Right ventricle myocardium inferior (tissue), 1 donor: ENCODE measurements at regions not wholly inside any gene's neighbourhood (a gene's known extent, or its start where the extent isn't known, plus 50 kb on each side); places are given as distances from the start of the nearest gene placed in this dataset.

Experiments
- ATAC-seq: fragments of 200-7000 bp; cut with Tn5 transposase; one replicate; pipeline ENCODE4 v1.9.1; 2020; ENCODE audit warnings: mild to moderate bottlenecking, moderate library complexity
- DNase-seq: peaks from one replicate; pipeline ENCODE4 v3.0.0; 2021; ENCODE audit errors: missing footprints
- intact Hi-C: fragments of 100-400 bp; cut with DNase I; formaldehyde crosslinking; loops from one replicate; pipeline ENCODE4 v1.11.0; 2022
- donor health status: DM: no; HTN: yes; CAD: no; lungs with severe emphysema.

DNA sequence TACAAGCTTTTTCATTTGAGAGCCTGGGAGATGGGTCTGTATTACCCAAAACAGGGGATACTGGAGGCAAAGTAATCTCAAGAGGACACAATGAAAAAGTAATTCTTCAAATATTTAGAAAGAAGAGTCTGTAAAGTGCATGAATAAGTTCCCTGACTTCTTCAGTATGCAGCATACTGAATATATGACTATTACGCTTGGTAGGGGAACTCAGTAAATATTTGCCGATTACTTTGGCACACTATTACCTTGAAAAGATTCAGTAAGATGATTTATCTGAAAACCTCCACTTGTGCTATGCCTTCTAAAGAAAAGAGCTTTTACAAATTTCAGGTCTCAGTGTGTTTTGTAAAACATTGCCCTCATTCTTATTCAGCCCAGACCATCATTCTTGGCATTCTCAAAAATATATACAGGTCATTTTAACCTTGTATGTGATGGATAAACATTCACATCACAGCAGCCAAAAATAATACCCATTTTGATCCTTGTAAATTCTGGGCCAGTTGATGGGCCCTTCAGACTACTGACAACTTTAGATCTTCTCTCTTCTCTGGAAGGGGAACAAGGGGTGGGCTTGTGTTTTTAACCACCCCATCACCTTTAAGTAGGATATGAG, 125.9 kb downstream of the EDN1 start:
- no peak for DNase-seq
- intact Hi-C loops, result no loop called here
- ATAC-seq, result no peak

- DNase-seq, result no peak
- intact Hi-C loops, result no loop called here
- no peak for ATAC-seq
These were observed 127.0 kb downstream of the EDN1 start for GRCh38 chr6:12417191-12417590.

DNA sequence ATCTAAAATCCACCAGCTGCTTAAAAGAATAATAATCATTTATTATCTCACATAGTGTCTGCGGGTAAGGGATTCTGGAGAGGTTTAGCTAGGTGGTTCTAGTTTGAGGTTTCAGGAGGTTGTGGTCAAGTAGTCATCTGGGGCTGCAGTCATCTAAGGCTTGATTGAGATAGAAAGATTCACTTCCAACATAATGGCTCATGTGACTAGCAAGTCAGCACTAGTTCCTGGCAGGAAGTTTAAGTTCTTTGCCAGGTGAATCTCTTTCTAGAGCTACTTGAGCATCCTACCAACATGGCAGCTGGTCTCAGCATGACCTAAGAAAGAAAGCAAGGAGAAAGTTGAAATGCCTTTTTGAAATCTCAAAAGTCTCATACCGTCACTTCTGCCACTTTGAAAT, 128.8 kb downstream of the EDN1 start:
- intact Hi-C loops, result no loop called here
- ATAC-seq, result no peak
- no peak for DNase-seq

DNA sequence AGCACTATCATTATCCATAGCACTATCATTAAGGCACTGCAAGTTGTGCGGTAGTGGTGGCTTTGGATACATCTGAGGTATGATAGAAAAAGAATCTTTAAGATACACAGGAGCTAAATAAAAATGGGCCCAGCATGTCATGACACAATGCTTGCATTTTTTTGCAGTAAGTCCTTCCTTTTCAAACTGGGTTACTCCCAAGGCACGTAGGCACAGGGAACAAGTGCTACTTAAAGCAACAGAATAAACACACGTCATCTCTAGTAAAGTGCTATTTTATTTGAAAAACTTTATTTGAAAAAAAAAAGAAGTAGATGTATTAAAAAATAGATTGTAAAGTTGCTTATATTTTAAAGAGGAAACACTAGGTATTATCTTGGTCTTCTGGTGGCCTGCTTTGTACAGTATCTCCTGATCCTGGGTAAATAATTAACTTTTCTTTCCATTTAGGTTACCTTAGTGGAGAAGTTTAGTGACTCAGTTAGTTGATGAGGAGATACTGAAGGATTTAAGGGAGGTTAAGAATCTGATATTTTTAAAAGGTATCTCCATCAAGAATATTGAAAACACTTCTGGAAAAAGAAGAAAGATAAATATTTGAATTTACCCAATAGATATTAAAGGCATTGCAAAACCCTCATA, 129.6 kb downstream of the EDN1 start:
- DNase-seq (no peak), ATAC-seq (no peak)
- intact Hi-C loops, result no loop called here

DNA sequence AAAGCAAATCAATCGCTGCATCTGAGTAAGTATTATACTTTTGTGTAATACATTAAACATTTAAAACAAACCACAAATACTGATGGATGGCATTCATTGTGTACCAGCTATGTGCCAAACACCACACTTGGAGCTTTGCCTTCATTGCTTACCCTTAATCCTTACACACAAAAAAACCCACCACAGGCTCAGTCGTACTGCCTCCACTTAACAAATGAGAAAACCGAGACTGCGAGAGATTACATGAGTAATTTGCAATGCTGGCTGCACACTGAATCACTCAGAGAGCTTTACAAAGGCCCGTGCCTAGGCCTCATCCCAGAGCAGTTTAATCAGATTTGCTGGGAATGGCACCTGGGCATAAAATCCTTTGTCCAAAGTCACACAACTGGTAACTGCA, 130.5 kb downstream of the EDN1 start:
- intact Hi-C loops, result no loop called here
- DNase-seq (no peak), ATAC-seq (no peak)

GRCh38 chr6:12421596-12421995, 131.4 kb downstream of the EDN1 start:
- intact Hi-C loops, result no loop called here
- no peak for ATAC-seq
- no peak for DNase-seq

DNA sequence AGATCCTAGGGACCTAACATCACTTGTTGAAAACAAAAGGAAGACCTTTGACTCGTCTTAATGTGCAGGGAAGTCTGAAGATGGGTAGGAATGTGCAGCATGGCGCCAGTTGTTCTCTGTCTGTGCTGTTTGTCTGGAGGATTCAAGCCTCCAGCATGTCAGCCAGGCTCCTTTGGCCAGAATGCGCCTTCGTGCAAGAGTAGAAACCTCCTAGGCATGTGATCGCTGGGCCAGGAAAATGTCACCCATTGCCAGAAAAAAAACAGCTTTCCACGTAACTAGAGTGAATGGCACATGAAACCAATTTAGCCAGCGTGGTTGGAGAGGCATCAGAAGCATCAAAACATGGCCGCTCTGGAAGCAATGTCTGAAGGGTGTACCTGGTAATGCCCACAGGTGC, 132.7 kb downstream of the EDN1 start:
- peak; percentile 28 for ATAC-seq
- DNase-seq, result no peak
- intact Hi-C loops, result no loop called here

DNA sequence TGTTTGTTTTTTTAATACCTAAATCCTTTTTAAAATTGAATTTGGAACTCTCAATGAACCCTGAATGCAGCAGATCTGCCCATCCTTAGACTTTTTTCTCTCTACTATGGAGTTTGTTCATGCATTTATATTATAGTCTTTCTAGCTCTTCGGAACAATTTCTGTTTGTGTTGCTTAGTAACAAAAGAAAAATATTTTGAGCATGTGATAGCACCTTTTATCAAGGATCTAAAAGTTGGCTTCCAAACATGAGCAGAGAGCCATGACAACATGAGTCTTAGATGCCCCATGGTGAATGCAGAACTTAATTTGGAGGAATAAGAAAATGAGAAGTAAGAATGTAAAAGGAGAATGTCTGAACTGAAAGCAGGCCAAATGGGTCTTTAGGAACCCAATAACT, 133.7 kb downstream of the EDN1 start:
- no peak for ATAC-seq
- intact Hi-C loops, result no loop called here
- no peak for DNase-seq

GRCh38 chr6:12426121-12426520, 136.0 kb downstream of the EDN1 start:
- DNase-seq, result no peak
- ATAC-seq, result no peak
- intact Hi-C loops, result no loop called here

DNA sequence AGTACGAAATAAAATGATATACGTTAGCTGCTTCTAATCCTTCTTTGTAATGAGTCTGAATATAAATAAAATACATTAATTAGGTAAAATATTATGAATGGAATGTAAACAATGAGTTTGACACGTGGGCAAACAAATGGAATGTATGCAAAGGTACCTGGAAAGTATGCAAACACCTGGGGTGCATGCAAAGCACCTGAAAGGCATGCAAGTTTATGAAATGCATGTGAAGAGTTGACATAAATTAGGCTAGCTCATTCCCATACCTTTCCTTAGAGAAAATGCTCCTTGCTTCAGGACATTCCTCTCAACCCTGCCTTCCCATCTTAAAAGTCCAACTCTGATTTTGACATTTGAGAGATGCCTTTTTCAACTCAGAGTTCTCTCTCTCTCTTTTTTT, 140.9 kb downstream of the EDN1 start:
- DNase-seq, result no peak
- intact Hi-C loops, result no loop called here
- ATAC-seq, result no peak

DNA sequence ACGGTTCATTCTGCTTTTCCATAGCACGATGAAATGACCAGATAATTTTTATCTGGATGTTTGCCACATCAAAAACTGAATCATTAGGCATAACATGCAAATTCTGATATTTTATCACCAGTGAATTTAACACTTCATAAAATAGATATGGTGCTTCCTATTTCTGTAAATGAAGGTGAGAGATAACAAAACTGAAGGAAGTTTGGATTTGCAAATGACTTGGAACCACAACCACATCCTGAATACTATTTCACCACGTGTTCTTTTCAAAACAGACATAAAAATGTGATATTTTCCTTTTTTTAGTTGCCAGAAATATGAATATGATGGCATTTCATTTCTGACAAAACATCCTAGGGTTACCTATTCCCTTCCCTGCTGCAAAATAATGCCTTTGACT, 146.1 kb downstream of the EDN1 start:
- DNase-seq, result no peak
- intact Hi-C loops, result no loop called here
- no peak for ATAC-seq

DNA sequence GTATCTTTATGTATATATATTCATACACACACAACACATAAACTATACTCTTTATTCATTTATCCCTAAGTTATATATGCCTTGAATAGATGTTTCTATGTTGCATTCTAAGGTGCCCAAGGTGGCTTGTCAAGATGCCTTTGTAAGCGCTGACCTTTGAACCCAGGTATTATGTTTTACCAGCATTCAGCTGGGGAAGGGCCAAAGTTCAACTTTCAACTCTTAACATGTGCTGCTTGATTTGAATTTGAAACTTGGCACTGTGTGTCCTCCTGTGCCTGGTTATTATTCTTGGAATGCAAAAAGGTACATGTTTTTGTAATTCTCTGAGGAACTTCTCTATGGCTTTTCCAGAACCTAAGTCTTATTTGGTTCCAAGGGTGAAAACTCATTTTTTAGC, 146.5 kb downstream of the EDN1 start:
- no peak for ATAC-seq
- no peak for DNase-seq
- intact Hi-C loops, result no loop called here

DNA sequence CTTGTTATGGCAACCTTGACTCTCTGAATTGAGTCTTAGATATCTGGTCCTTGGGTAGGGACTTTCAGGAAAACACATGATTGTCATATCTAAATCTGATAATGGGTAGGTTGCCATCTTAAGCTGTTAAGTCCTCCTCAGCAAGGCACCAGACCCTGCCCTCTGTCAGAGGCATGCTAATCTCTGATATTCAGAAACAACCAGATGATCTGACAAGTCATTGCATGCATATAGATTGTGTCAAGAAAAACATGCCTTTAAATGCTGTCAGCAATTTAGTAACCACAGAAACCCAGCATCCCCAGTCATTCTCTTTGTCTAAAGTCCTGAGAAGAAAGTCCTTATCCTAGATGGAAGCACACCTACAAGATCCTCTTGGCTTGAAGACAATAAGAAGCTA, 149.1 kb downstream of the EDN1 start:
- intact Hi-C loops, result no loop called here
- DNase-seq, result no peak
- no peak for ATAC-seq

DNA sequence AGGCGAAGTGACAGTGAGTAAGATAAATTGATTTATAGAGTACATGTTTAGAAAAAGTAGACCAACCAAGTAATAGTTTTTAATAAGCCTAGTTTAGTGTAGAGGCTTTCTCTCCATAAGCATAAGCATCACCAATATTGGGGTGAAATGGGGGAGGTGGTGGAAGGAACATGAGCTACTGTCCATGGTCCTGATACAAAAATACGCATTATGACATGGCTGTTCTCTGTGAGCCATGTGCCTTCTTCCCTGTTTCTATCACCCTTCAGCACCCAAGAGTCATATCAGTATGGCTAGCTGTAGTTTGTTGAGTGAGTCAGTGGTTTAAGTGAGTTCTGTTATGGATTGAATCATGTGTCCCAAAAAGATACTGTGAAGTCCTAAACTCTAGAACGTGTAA, 150.8 kb downstream of the EDN1 start:
- DNase-seq (no peak), ATAC-seq (no peak)
- intact Hi-C loops, result no loop called here

GRCh38 chr6:12442455-12442854, 152.3 kb downstream of the EDN1 start:
- ATAC-seq, result no peak
- intact Hi-C loops, result no loop called here
- DNase-seq, result no peak

- DNase-seq (no peak), ATAC-seq (no peak)
- intact Hi-C loops, result no loop called here
These were observed 156.2 kb downstream of the EDN1 start for GRCh38 chr6:12446394-12446793.

DNA sequence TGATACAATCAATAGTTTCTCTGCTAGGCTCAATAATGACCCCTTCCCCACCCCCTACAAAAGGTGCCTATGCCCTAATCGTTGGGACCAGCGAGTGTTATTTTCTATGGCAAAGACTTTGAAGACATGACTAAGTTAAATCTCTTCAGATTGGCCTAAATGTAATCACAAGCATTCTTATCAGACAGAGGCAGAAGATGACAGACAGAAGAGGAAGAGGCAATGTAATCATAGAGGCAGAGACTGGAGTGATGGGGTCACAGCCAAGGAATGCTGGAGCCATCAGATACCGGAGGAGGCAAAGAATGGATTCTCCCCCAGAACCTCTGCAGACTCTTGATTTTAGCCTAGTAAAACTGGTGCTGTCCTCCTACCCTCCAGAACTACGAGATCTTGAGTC, 159.3 kb downstream of the EDN1 start:
- ATAC-seq, result no peak
- DNase-seq, result no peak
- intact Hi-C loops, result no loop called here

GRCh38 chr6:12450467-12450866, 160.3 kb downstream of the EDN1 start:
- intact Hi-C loops, result no loop called here
- DNase-seq, result no peak
- ATAC-seq, result no peak

GRCh38 chr6:12456343-12456742, 166.2 kb downstream of the EDN1 start:
- intact Hi-C loops, result no loop called here
- ATAC-seq, result no peak
- no peak for DNase-seq

GRCh38 chr6:12457094-12457493, 166.9 kb downstream of the EDN1 start:
- intact Hi-C loops, result no loop called here
- no peak for ATAC-seq
- DNase-seq, result no peak

DNA sequence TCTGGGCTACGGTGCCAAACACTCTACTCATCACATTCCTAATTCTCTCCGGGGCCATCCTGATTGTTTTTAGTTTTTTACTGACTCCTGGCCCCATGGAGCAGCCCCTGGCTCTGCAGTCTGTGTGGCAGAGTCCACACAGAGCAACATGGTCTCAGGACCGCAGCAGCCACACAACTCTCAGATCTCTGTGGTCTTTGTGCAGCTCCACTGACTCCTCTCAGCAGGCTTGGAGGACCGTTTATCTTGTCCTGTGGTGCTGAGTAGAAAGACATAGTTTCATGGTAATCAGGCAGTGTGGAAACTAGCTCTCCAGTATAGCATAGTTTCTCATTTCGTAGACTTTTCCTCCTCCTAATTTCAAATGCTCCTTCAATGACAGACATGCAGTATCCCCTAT, 168.4 kb downstream of the EDN1 start:
- ATAC-seq (no peak), DNase-seq (no peak)
- intact Hi-C loops, result no loop called here
